Sigmoid colon (tissue), 4 donors: ENCODE measurements at regions not wholly inside any gene's neighbourhood (a gene's known extent, or its start where the extent isn't known, plus 50 kb on each side); places are given as distances from the start of the nearest gene placed in this dataset.

Experiments
- POLR2A ChIP-seq, 2 donors: fragments of 450-650 bp; IDR thresholded peaks; one replicate each; pipeline ENCODE4 v1.6.1; 2016; ENCODE audit warnings: antibody characterized with exemption in 2 of 2, mild to moderate bottlenecking in 2 of 2, moderate library complexity in 2 of 2
- POLR2AphosphoS5 ChIP-seq, 4 donors: sonication (generic); formaldehyde crosslinking; IDR thresholded peaks; one replicate each; pipeline ENCODE4 v1.6.1; 2017; ENCODE audit warnings: antibody characterized with exemption in 4 of 4
- TF ChIP-seq, protein P1 (sequence below), 4 experiments: fragments of 450-650 bp in 3 of 4; fragments of 200-600 bp in 1 of 4; IDR thresholded peaks; one replicate each; pipeline ENCODE4 v1.5.1; 2016 to 2019; ENCODE audit warnings: antibody characterized with exemption in 4 of 4, mild to moderate bottlenecking in 3 of 4, moderate library complexity in 2 of 4

GRCh38 chr5:157926977-157927376, 68.0 kb upstream of the CLINT1 start:
- TF ChIP-seq, protein P1, sequence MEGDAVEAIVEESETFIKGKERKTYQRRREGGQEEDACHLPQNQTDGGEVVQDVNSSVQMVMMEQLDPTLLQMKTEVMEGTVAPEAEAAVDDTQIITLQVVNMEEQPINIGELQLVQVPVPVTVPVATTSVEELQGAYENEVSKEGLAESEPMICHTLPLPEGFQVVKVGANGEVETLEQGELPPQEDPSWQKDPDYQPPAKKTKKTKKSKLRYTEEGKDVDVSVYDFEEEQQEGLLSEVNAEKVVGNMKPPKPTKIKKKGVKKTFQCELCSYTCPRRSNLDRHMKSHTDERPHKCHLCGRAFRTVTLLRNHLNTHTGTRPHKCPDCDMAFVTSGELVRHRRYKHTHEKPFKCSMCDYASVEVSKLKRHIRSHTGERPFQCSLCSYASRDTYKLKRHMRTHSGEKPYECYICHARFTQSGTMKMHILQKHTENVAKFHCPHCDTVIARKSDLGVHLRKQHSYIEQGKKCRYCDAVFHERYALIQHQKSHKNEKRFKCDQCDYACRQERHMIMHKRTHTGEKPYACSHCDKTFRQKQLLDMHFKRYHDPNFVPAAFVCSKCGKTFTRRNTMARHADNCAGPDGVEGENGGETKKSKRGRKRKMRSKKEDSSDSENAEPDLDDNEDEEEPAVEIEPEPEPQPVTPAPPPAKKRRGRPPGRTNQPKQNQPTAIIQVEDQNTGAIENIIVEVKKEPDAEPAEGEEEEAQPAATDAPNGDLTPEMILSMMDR (IDR thresholded peaks at IDR 0.05), result no peak
- TF ChIP-seq POLR2AphosphoS5 (IDR thresholded peaks at IDR 0.05) (no peak), POLR2A (IDR thresholded peaks at IDR 0.05) (no peak)
